22Rv1 (cell line): ENCODE measurements at regions not wholly inside any gene's neighbourhood (a gene's known extent, or its start where the extent isn't known, plus 50 kb on each side); places are given as distances from the start of the nearest gene placed in this dataset.

Experiments used
- CTCF ChIP-seq: fragments of 450-650 bp; IDR thresholded peaks from 2 replicates; pipeline ENCODE4 v1.5.1; 2017; ENCODE audit warnings: mild to moderate bottlenecking
- ZFX ChIP-seq: fragments of 450-650 bp; IDR thresholded peaks from 2 replicates; pipeline ENCODE4 v1.6.1; 2017; ENCODE audit warnings: antibody characterized with exemption, borderline replicate concordance

- no peak for TF ChIP-seq CTCF
- TF ChIP-seq ZFX: no peak
Observed at GRCh38 chr21:35477622-35478021, 428.5 kb upstream of the RUNX1 start.
